ENCODE measurements at regions not wholly inside any gene's neighbourhood (a gene's known extent, or its start where the extent isn't known, plus 50 kb on each side); places are given as distances from the start of the nearest gene placed in this dataset.

DNA sequence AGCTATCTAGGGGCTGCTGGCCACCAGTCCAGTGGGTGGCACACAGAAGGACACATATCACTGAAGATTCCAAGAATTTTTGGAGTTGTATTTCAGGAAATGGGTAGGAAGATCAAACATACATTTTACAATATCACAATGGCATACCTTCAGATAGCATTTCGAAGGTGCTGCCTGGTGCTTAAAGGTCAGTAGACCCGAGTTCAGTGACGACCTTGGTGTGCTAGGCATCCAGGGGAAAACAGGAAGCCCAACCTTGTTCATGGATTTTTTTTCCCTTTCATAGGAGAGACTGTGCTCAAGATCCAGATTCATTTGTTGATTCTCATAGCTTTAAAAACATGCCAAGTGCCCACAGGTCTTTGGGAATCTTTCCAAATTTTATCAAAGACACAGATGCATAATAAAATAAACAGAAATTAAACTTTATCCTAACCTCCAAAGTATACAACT, 51.0 kb upstream of the RCBTB2 start:
- Histone ChIP-seq H3K27ac (no peak overlapping the region), H3K9me3 (no peaks in the 10 kb centered on the region), H3K27me3 (no peaks in the 10 kb centered on the region), H3K36me3 (no peaks in the 10 kb centered on the region), H3K4me3 (no peak overlapping the region), H3K4me1 (ENCODE audit: insufficient read depth) (peaks cover 11% of the 10 kb centered on the region)
- DNase-seq = no peak
- intact Hi-C loops (cut with DNase I) = loop anchor here in 2 of 4 donors (10.0 kb wide), 1 partner anchor 459 kb away; no protein-coding TSS in a partner anchor
- no peak for TF ChIP-seq EP300 (IDR thresholded peaks at IDR 0.05)
- TF ChIP-seq, protein P1, sequence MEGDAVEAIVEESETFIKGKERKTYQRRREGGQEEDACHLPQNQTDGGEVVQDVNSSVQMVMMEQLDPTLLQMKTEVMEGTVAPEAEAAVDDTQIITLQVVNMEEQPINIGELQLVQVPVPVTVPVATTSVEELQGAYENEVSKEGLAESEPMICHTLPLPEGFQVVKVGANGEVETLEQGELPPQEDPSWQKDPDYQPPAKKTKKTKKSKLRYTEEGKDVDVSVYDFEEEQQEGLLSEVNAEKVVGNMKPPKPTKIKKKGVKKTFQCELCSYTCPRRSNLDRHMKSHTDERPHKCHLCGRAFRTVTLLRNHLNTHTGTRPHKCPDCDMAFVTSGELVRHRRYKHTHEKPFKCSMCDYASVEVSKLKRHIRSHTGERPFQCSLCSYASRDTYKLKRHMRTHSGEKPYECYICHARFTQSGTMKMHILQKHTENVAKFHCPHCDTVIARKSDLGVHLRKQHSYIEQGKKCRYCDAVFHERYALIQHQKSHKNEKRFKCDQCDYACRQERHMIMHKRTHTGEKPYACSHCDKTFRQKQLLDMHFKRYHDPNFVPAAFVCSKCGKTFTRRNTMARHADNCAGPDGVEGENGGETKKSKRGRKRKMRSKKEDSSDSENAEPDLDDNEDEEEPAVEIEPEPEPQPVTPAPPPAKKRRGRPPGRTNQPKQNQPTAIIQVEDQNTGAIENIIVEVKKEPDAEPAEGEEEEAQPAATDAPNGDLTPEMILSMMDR (IDR thresholded peaks at IDR 0.05) = no peak
- 60 to 75% (median 61%) methylated on average over 3 of the region's 3 CpGs for WGBS, 3 donors

DNA sequence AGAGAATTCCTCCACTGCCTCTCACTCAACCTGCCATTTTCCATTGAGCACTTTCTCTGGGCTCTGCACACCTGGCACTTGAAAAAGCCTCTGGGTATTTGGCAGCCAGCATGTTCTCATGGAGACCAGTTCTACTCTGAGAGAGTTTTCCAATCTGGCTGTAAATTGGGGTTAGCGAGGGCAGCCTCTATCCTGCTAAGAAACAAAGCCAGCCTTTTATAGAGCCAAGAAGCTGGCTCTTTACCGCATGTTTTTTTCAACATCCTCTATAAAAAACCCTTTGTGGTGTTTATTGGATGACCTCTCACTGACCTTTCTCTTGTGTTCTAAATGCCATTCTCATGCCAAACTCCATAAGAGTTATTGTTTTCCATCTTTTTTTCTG, 52.6 kb upstream of the RCBTB2 start:
- Histone ChIP-seq H3K27me3 (no peaks in the 10 kb centered on the region), H3K36me3 (no peaks in the 10 kb centered on the region), H3K27ac (no peak overlapping the region), H3K4me3 (no peak overlapping the region), H3K9me3 (no peaks in the 10 kb centered on the region), H3K4me1 (ENCODE audit: insufficient read depth) (peaks cover 11% of the 10 kb centered on the region)
- intact Hi-C loops (cut with DNase I) = loop anchor here in 2 of 4 donors (10.0 kb wide), 1 partner anchor 461 kb away; no protein-coding TSS in a partner anchor
- WGBS, 3 donors = 25 to 34% (median 32%) methylated on average over 2 of the region's 2 CpGs
- TF ChIP-seq, protein P1 (IDR thresholded peaks at IDR 0.05) = no peak
- TF ChIP-seq POLR2A (IDR thresholded peaks at IDR 0.05) (no peak), EP300 (IDR thresholded peaks at IDR 0.05) (no peak)
- DNase-seq = no peak

DNA sequence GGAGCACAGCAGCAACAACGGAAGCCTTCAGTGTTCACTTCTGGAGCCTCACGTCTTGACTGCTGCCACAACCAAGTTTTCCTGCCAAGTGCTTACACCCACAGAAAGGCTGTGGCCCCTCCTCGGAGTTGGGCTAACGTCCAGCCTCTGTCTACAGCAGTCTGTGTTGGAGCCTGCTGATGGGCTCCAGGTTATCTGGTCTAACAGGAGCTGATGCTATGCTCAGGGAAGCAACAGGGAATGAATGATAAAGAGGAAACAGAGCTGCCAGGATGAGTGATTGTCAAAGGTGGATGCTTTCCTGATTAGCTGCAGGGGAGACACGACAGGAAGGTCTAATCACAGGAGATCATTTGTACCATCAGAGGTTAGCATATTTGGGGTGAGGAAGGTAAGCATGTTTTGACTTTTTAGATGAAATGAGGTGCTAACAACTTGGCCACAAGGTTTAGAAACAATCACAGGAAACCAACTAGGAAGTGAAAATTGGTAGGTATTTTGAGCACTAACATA, 53.8 kb upstream of the RCBTB2 start:
- WGBS, 3 donors = 5 to 12% (median 7%) methylated on average over 5 of the region's 5 CpGs
- Histone ChIP-seq H3K27me3 (no peaks in the 10 kb centered on the region), H3K4me1 (ENCODE audit: insufficient read depth) (peaks cover 11% of the 10 kb centered on the region), H3K36me3 (no peaks in the 10 kb centered on the region), H3K27ac (peak overlapping the region in 1 of 2 donors; percentile 51), H3K4me3 (no peak overlapping the region), H3K9me3 (no peaks in the 10 kb centered on the region)
- TF ChIP-seq, protein P1 (IDR thresholded peaks at IDR 0.05) = no peak
- TF ChIP-seq POLR2A (IDR thresholded peaks at IDR 0.05) = no peak
- TF ChIP-seq EP300 (IDR thresholded peaks at IDR 0.05) = no peak
- DNase-seq = peak; percentile 51 to 74 (median 68)
- intact Hi-C loops (cut with DNase I) = loop anchor here in 2 of 4 donors (10.0 kb wide), 1 partner anchor 462 kb away; no protein-coding TSS in a partner anchor

DNA sequence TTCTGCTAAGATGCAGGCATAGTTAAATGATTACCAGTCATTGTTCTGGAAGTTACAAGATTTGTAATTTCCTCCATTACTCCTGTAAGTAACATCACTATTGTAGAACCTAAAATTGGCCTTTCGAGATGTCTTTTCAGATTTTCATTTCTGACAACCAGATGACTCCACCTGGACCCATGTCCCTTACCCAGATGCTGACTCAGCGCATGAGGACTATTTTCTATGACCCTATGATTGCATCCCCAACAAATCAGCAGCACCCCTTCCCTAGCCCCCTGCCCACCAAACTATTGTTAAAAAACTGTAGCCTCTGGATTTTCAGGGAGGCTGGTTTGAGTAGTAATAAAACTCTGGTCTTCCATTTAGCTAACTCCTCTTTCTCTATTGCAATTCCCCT, 55.2 kb upstream of the RCBTB2 start:
- no peak overlapping the region for H3K4me3 ChIP-seq
- no peaks in the 10 kb centered on the region for H3K36me3 ChIP-seq
- no peak overlapping the region for H3K27ac ChIP-seq
- H3K4me1 ChIP-seq (ENCODE audit: insufficient read depth) = peaks cover 11% of the 10 kb centered on the region
- intact Hi-C loops (cut with DNase I) = loop anchor here in 2 of 4 donors (10.0 kb wide), 1 partner anchor 463 kb away; no protein-coding TSS in a partner anchor
- no peak for TF ChIP-seq EP300 (IDR thresholded peaks at IDR 0.05)
- TF ChIP-seq, protein P1 (IDR thresholded peaks at IDR 0.05) = no peak
- TF ChIP-seq POLR2A (IDR thresholded peaks at IDR 0.05) = no peak
- H3K9me3 ChIP-seq = no peaks in the 10 kb centered on the region
- 90 to 99% (median 97%) methylated on average over 2 of the region's 2 CpGs for WGBS, 3 donors
- no peak for DNase-seq
- H3K27me3 ChIP-seq = no peaks in the 10 kb centered on the region

All from ovary (tissue), 7 donors.